Uterus (tissue), 3 donors: ENCODE measurements at regions not wholly inside any gene's neighbourhood (a gene's known extent, or its start where the extent isn't known, plus 50 kb on each side); places are given as distances from the start of the nearest gene placed in this dataset.

Experiments used
- DNase-seq, 2 donors: peaks; one replicate each; pipeline ENCODE4 v3.0.0-alpha.2; 2019 to 2020
- H3K27ac ChIP-seq, 2 donors: fragments of 200-600 bp; sonication (generic); 1 replicate in 1 of 2; 2 replicates in 1 of 2; pipeline ENCODE4 v1.5.1; 2016 to 2018
- H3K27me3 ChIP-seq, 2 donors: fragments of 200-600 bp; sonication (generic); one replicate each; pipeline ENCODE4 v1.5.1; 2018 to 2019; ENCODE audit warnings: control low read depth in 1 of 2
- H3K36me3 ChIP-seq, 2 donors: fragments of 200-600 bp; sonication (generic); one replicate each; pipeline ENCODE4 v1.5.1; 2019; ENCODE audit warnings: control low read depth in 1 of 2
- H3K4me1 ChIP-seq, 2 donors: fragments of 200-600 bp; sonication (generic); one replicate each; pipeline ENCODE4 v1.5.1; 2018 to 2019; ENCODE audit warnings: control low read depth in 1 of 2
- H3K4me3 ChIP-seq, 2 donors: fragments of 200-600 bp; sonication (generic); 1 replicate in 1 of 2; 2 replicates in 1 of 2; pipeline ENCODE4 v1.5.1; 2018 to 2019; ENCODE audit warnings: mild to moderate bottlenecking in 1 of 2
- H3K9me3 ChIP-seq, 2 donors: fragments of 200-600 bp; sonication (generic); one replicate each; pipeline ENCODE4 v1.5.1; 2019; ENCODE audit warnings: control low read depth in 1 of 2
- POLR2A ChIP-seq, 2 donors: fragments of 450-650 bp; IDR thresholded peaks; one replicate each; pipeline ENCODE4 v1.6.1; 2016; ENCODE audit warnings: antibody characterized with exemption in 2 of 2, mild to moderate bottlenecking in 1 of 2, moderate library complexity in 1 of 2
- intact Hi-C: fragments of 100-400 bp; cut with DNase I; formaldehyde crosslinking; loops from one replicate; pipeline ENCODE4 v1.15.1; 2023; ENCODE audit warnings: low total_unique reads
- TF ChIP-seq, protein P1 (sequence below), 4 experiments: fragments of 200-600 bp in 2 of 4; fragments of 450-650 bp in 2 of 4; sonication (generic) in 2 of 4; IDR thresholded peaks; one replicate each; pipeline ENCODE4 v1.5.1; 2016 to 2019; ENCODE audit warnings: antibody characterized with exemption in 4 of 4, mild to moderate bottlenecking in 2 of 4, moderate library complexity in 1 of 4
- donor health status: DM: yes; HTN: yes; CAD: no.

DNA sequence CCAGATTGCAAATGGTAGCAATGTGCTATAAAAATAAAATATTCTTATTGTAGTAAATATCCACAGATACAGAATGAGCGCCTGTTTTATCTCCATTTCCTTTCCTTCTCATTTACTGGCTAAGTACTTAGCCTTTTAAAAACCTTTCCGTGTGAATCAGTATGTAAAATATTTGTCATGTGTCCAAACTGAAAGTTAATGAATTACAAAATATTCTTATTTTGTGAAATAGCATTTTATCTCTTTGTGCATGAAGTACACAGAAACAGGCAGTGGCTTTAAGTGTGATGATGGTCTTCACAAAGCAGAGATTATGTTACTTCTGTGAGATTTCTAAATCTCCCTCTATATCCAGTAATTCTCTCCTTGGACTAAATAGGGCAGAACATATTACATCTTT lies 56.7 kb upstream of the KIAA1217 start:
- Histone ChIP-seq H3K36me3 (no peaks in the 10 kb centered on the region), H3K4me1 (no peaks in the 10 kb centered on the region), H3K9me3 (no peaks in the 10 kb centered on the region), H3K4me3 (no peak overlapping the region), H3K27me3 (no peaks in the 10 kb centered on the region), H3K27ac (no peak overlapping the region)
- DNase-seq = no peak
- no peak for TF ChIP-seq POLR2A (IDR thresholded peaks at IDR 0.05)
- TF ChIP-seq, protein P1, sequence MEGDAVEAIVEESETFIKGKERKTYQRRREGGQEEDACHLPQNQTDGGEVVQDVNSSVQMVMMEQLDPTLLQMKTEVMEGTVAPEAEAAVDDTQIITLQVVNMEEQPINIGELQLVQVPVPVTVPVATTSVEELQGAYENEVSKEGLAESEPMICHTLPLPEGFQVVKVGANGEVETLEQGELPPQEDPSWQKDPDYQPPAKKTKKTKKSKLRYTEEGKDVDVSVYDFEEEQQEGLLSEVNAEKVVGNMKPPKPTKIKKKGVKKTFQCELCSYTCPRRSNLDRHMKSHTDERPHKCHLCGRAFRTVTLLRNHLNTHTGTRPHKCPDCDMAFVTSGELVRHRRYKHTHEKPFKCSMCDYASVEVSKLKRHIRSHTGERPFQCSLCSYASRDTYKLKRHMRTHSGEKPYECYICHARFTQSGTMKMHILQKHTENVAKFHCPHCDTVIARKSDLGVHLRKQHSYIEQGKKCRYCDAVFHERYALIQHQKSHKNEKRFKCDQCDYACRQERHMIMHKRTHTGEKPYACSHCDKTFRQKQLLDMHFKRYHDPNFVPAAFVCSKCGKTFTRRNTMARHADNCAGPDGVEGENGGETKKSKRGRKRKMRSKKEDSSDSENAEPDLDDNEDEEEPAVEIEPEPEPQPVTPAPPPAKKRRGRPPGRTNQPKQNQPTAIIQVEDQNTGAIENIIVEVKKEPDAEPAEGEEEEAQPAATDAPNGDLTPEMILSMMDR (IDR thresholded peaks at IDR 0.05) = no peak
- intact Hi-C loops = no loop called here

GRCh38 chr10:24153031-24153430 lies 55.9 kb upstream of the KIAA1217 start:
- H3K27ac ChIP-seq = no peak overlapping the region
- DNase-seq = no peak
- H3K36me3 ChIP-seq = no peaks in the 10 kb centered on the region
- H3K4me3 ChIP-seq = no peak overlapping the region
- no peaks in the 10 kb centered on the region for H3K9me3 ChIP-seq
- intact Hi-C loops = no loop called here
- TF ChIP-seq, protein P1 (IDR thresholded peaks at IDR 0.05) = no peak
- no peak for TF ChIP-seq POLR2A (IDR thresholded peaks at IDR 0.05)
- H3K27me3 ChIP-seq = no peaks in the 10 kb centered on the region
- H3K4me1 ChIP-seq = no peaks in the 10 kb centered on the region

GRCh38 chr10:24153537-24153936 lies 55.4 kb upstream of the KIAA1217 start:
- DNase-seq = no peak
- intact Hi-C loops = no loop called here
- no peak overlapping the region for H3K4me3 ChIP-seq
- no peaks in the 10 kb centered on the region for H3K4me1 ChIP-seq
- H3K27ac ChIP-seq = no peak overlapping the region
- H3K9me3 ChIP-seq = no peaks in the 10 kb centered on the region
- no peaks in the 10 kb centered on the region for H3K27me3 ChIP-seq
- TF ChIP-seq, protein P1 (IDR thresholded peaks at IDR 0.05) = no peak
- TF ChIP-seq POLR2A (IDR thresholded peaks at IDR 0.05) = no peak
- no peaks in the 10 kb centered on the region for H3K36me3 ChIP-seq

DNA sequence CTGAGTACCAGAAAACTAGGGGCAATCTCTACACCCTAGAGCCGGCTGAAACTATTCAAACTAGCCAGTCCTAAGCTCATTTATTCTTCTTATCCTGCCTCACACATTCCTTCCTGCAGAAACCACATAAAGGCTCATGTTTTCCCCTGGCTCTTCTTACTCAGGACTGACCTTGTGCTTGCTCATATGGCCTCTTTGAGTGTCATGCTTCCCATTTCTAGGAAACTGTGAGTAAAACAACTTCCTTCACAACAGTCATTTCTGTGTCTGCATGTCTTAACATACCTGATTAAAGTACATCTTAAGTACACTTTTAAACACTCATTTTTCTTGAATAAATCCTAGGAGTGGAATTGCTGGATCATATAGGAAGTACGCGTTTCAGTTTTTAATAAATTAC lies 52.3 kb upstream of the KIAA1217 start:
- no peak overlapping the region for H3K4me3 ChIP-seq
- intact Hi-C loops = no loop called here
- no peak for DNase-seq
- TF ChIP-seq, protein P1 (IDR thresholded peaks at IDR 0.05) = no peak
- TF ChIP-seq POLR2A (IDR thresholded peaks at IDR 0.05) = no peak
- no peaks in the 10 kb centered on the region for H3K4me1 ChIP-seq
- H3K36me3 ChIP-seq = no peaks in the 10 kb centered on the region
- H3K27ac ChIP-seq = no peak overlapping the region
- no peaks in the 10 kb centered on the region for H3K9me3 ChIP-seq
- no peaks in the 10 kb centered on the region for H3K27me3 ChIP-seq

DNA sequence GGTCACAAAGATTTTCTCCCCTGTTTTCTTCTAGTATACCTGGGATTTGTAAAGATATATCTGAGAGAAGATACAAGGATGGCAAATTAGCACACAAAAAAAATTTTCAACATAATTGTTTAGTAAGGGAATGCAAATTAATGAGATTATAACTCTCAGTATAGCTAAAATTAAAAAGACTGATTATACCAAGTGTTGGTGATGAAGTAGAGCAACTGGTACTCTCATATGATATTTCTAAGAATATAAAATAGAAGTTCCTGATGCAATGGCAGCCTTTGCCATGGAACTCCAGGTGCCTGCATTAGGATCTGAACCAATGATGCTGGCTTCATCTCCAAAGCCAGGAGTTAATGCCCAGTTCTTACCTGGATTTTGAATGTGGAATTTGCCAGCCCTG lies 51.4 kb upstream of the KIAA1217 start:
- no peaks in the 10 kb centered on the region for H3K27me3 ChIP-seq
- no peak overlapping the region for H3K4me3 ChIP-seq
- DNase-seq = no peak
- H3K27ac ChIP-seq = no peak overlapping the region
- H3K4me1 ChIP-seq = no peaks in the 10 kb centered on the region
- H3K36me3 ChIP-seq = no peaks in the 10 kb centered on the region
- TF ChIP-seq, protein P1 (IDR thresholded peaks at IDR 0.05) = no peak
- no peak for TF ChIP-seq POLR2A (IDR thresholded peaks at IDR 0.05)
- intact Hi-C loops = no loop called here
- no peaks in the 10 kb centered on the region for H3K9me3 ChIP-seq
